ENCODE measurements at regions not wholly inside any gene's neighbourhood (a gene's known extent, or its start where the extent isn't known, plus 50 kb on each side); places are given as distances from the start of the nearest gene placed in this dataset.
A peak's percentile ranks its signal among the peaks of the same experiment; 100 is the strongest.

- no peaks in the 10 kb centered on the region for H3K4me1 Mint-ChIP-seq (ENCODE audit: low read depth)
- peaks cover 90% of the 10 kb centered on the region for H3K36me3 Mint-ChIP-seq (ENCODE audit: low read depth)
- ATAC-seq (ENCODE audit: poor library complexity) (no peak), DNase-seq (peak in 2 of 14 experiments; percentile 31 to 47)
- CTCF ChIA-PET: no interaction called here
- Histone ChIP-seq H3K9me3 (ENCODE audit: control insufficient read depth in 1 of 2, insufficient read depth in 1 of 2, low read length in 2 of 2) (no peaks in the 10 kb centered on the region), H3K36me3 (ENCODE audit: insufficient read depth, low read length) (peaks cover 67% of the 10 kb centered on the region), H3K27me3 (ENCODE audit: control insufficient read depth in 1 of 2, insufficient read depth in 2 of 2, low read length in 2 of 2) (no peaks in the 10 kb centered on the region), H3K4me3 (ENCODE audit: low read length) (no peak overlapping the region), H3K27ac (ENCODE audit: low read depth in 1 of 2, low read length in 2 of 2) (no peak overlapping the region), H3K4me1 (ENCODE audit: insufficient read depth, low read length) (no peaks in the 10 kb centered on the region)
- H3K4me3 Mint-ChIP-seq: no peak overlapping the region
- TF ChIP-seq CTCF (IDR thresholded peaks at IDR 0.05): no peak
- intact Hi-C loops (cut with DNase I, micrococcal nuclease): no loop called here
- POLR2A ChIA-PET: no interaction called here
- H3K27ac Mint-ChIP-seq: no peak overlapping the region
- H3K27me3 Mint-ChIP-seq: no peaks in the 10 kb centered on the region
- H3K9me3 Mint-ChIP-seq: no peaks in the 10 kb centered on the region
Measured at GRCh38 chr2:159855557-159856061, 57.6 kb upstream of the CD302 start.

- no peaks in the 10 kb centered on the region for H3K9me3 Mint-ChIP-seq
- H3K27ac ChIP-seq (ENCODE audit: low read depth in 1 of 2, low read length in 2 of 2): no peak overlapping the region
- no peaks in the 10 kb centered on the region for H3K4me1 Mint-ChIP-seq (ENCODE audit: low read depth)
- DNase-seq: no peak
- H3K9me3 ChIP-seq (ENCODE audit: control insufficient read depth in 1 of 2, insufficient read depth in 1 of 2, low read length in 2 of 2): no peaks in the 10 kb centered on the region
- H3K27ac Mint-ChIP-seq: no peak overlapping the region
- no peak for ATAC-seq (ENCODE audit: poor library complexity)
- no peak for TF ChIP-seq CTCF (IDR thresholded peaks at IDR 0.05)
- no peaks in the 10 kb centered on the region for H3K27me3 Mint-ChIP-seq
- no peaks in the 10 kb centered on the region for H3K27me3 ChIP-seq (ENCODE audit: control insufficient read depth in 1 of 2, insufficient read depth in 2 of 2, low read length in 2 of 2)
- no peak overlapping the region for H3K4me3 ChIP-seq (ENCODE audit: low read length)
- intact Hi-C loops (cut with DNase I, micrococcal nuclease): no loop called here
- POLR2A ChIA-PET: no interaction called here
- no peak overlapping the region for H3K4me3 Mint-ChIP-seq
- peaks cover 90% of the 10 kb centered on the region for H3K36me3 Mint-ChIP-seq (ENCODE audit: low read depth)
- no peaks in the 10 kb centered on the region for H3K4me1 ChIP-seq (ENCODE audit: insufficient read depth, low read length)
- CTCF ChIA-PET: no interaction called here
- peaks cover 66% of the 10 kb centered on the region for H3K36me3 ChIP-seq (ENCODE audit: insufficient read depth, low read length)
Measured at GRCh38 chr2:159855143-159855542, 57.1 kb upstream of the CD302 start.

- intact Hi-C loops (cut with DNase I, micrococcal nuclease): no loop called here
- Mint-ChIP-seq H3K27me3 (no peaks in the 10 kb centered on the region), H3K4me1 (ENCODE audit: low read depth) (no peaks in the 10 kb centered on the region), H3K4me3 (no peak overlapping the region), H3K27ac (no peak overlapping the region), H3K9me3 (no peaks in the 10 kb centered on the region), H3K36me3 (ENCODE audit: low read depth) (peaks cover 90% of the 10 kb centered on the region)
- H3K27me3 ChIP-seq (ENCODE audit: control insufficient read depth in 1 of 2, insufficient read depth in 2 of 2, low read length in 2 of 2): no peaks in the 10 kb centered on the region
- H3K27ac ChIP-seq (ENCODE audit: low read depth in 1 of 2, low read length in 2 of 2): no peak overlapping the region
- no peak for ATAC-seq (ENCODE audit: poor library complexity)
- H3K9me3 ChIP-seq (ENCODE audit: control insufficient read depth in 1 of 2, insufficient read depth in 1 of 2, low read length in 2 of 2): no peaks in the 10 kb centered on the region
- no peaks in the 10 kb centered on the region for H3K4me1 ChIP-seq (ENCODE audit: insufficient read depth, low read length)
- DNase-seq: no peak
- peaks cover 66% of the 10 kb centered on the region for H3K36me3 ChIP-seq (ENCODE audit: insufficient read depth, low read length)
- ChIA-PET CTCF (no interaction called here), POLR2A (no interaction called here)
- TF ChIP-seq CTCF (IDR thresholded peaks at IDR 0.05): no peak
- no peak overlapping the region for H3K4me3 ChIP-seq (ENCODE audit: low read length)
Measured at GRCh38 chr2:159854481-159854880, 56.5 kb upstream of the CD302 start.
